NT2/D1 (cell line): ENCODE measurements at regions not wholly inside any gene's neighbourhood (a gene's known extent, or its start where the extent isn't known, plus 50 kb on each side); places are given as distances from the start of the nearest gene placed in this dataset.

Experiments
- YY1 ChIP-seq: IDR thresholded peaks from 2 replicates; pipeline ENCODE4 v1.6.1; 2011; ENCODE audit not compliant: insufficient read length, insufficient read depth
- ZNF274 ChIP-seq: IDR thresholded peaks from 2 replicates; pipeline ENCODE4 v1.6.1; 2011; ENCODE audit warnings: mild to moderate bottlenecking, low read depth, low read length

- TF ChIP-seq ZNF274, result no peak
- TF ChIP-seq YY1, result no peak
These were observed 3900.6 kb upstream of the OR11H1 start for GRCh38 chr22:11627436-11627797.
